Activated naive CD8-positive, alpha-beta T cell treated with anti-CD3 and anti-CD28 coated beads, Interleukin-2, amount 50 U/mL, for 24 hours (primary cell): ENCODE measurements at regions not wholly inside any gene's neighbourhood (a gene's known extent, or its start where the extent isn't known, plus 50 kb on each side); places are given as distances from the start of the nearest gene placed in this dataset.

Source experiments
- ATAC-seq: fragments of 150-1000 bp; cut with Tn5 transposase; one replicate; pipeline ENCODE4 v1.10.0; 2021
- DNase-seq: peaks from one replicate; pipeline ENCODE4 v3.0.0; 2021
- H3K27ac Mint-ChIP-seq: one replicate; pipeline ENCODE4 v1.8.0; 2021; ENCODE audit warnings: mild to moderate bottlenecking, mixed read lengths
- H3K27me3 Mint-ChIP-seq: one replicate; pipeline ENCODE4 v1.8.0; 2021; ENCODE audit warnings: mixed read lengths
- H3K36me3 Mint-ChIP-seq: one replicate; pipeline ENCODE4 v1.8.0; 2021; ENCODE audit warnings: low read depth, mixed read lengths
- H3K4me1 Mint-ChIP-seq: one replicate; pipeline ENCODE4 v1.8.0; 2021; ENCODE audit warnings: mixed read lengths
- H3K4me3 Mint-ChIP-seq: one replicate; pipeline ENCODE4 v1.8.0; 2021; ENCODE audit warnings: mild to moderate bottlenecking, moderate library complexity, mixed read lengths
- H3K9me3 Mint-ChIP-seq: one replicate; pipeline ENCODE4 v1.8.0; 2021; ENCODE audit warnings: mixed read lengths

GRCh38 chr3:25350725-25351114 lies 77.3 kb upstream of the RARB start:
- Mint-ChIP-seq H3K4me3 (no peak overlapping the region), H3K36me3 (no peaks in the 10 kb centered on the region), H3K4me1 (no peaks in the 10 kb centered on the region), H3K27ac (no peak overlapping the region), H3K9me3 (no peaks in the 10 kb centered on the region), H3K27me3 (no peaks in the 10 kb centered on the region)
- ATAC-seq (no peak), DNase-seq (no peak)

GRCh38 chr3:25354071-25354470 lies 74.0 kb upstream of the RARB start:
- no peaks in the 10 kb centered on the region for H3K27me3 Mint-ChIP-seq
- no peak overlapping the region for H3K4me3 Mint-ChIP-seq

GRCh38 chr3:25355034-25355885 lies 72.8 kb upstream of the RARB start:
- Mint-ChIP-seq H3K9me3 (peaks cover 5% of the 10 kb centered on the region), H3K36me3 (no peaks in the 10 kb centered on the region), H3K27ac (no peak overlapping the region), H3K27me3 (no peaks in the 10 kb centered on the region), H3K4me3 (no peak overlapping the region), H3K4me1 (no peaks in the 10 kb centered on the region)
- ATAC-seq (no peak), DNase-seq (no peak)

More at GRCh38 chr3:25354071-25354470, 74.0 kb upstream of the RARB start:
- no peaks in the 10 kb centered on the region for H3K36me3 Mint-ChIP-seq
- ATAC-seq (no peak), DNase-seq (no peak)
- H3K27ac Mint-ChIP-seq, result no peak overlapping the region
- peaks cover 3% of the 10 kb centered on the region for H3K9me3 Mint-ChIP-seq
- no peaks in the 10 kb centered on the region for H3K4me1 Mint-ChIP-seq

- H3K4me3 Mint-ChIP-seq, result no peak overlapping the region
- no peaks in the 10 kb centered on the region for H3K36me3 Mint-ChIP-seq
- H3K9me3 Mint-ChIP-seq, result peaks cover 5% of the 10 kb centered on the region
- H3K27ac Mint-ChIP-seq, result no peak overlapping the region
- DNase-seq (no peak), ATAC-seq (no peak)
- no peaks in the 10 kb centered on the region for H3K27me3 Mint-ChIP-seq
- no peaks in the 10 kb centered on the region for H3K4me1 Mint-ChIP-seq
Observed at GRCh38 chr3:25355998-25356397, 72.1 kb upstream of the RARB start.

- Mint-ChIP-seq H3K4me1 (no peaks in the 10 kb centered on the region), H3K27ac (no peak overlapping the region), H3K36me3 (no peaks in the 10 kb centered on the region), H3K27me3 (no peaks in the 10 kb centered on the region), H3K9me3 (peaks cover 10% of the 10 kb centered on the region), H3K4me3 (no peak overlapping the region)
- ATAC-seq, result no peak
- no peak for DNase-seq
Observed at GRCh38 chr3:25362118-25362517, 65.9 kb upstream of the RARB start.

- peaks cover 5% of the 10 kb centered on the region for H3K9me3 Mint-ChIP-seq
- no peak overlapping the region for H3K27ac Mint-ChIP-seq
- ATAC-seq (no peak), DNase-seq (no peak)
- H3K27me3 Mint-ChIP-seq, result no peaks in the 10 kb centered on the region
- no peaks in the 10 kb centered on the region for H3K36me3 Mint-ChIP-seq
- H3K4me3 Mint-ChIP-seq, result no peak overlapping the region
- H3K4me1 Mint-ChIP-seq, result no peaks in the 10 kb centered on the region
Observed at GRCh38 chr3:25365636-25366035, 62.4 kb upstream of the RARB start.

- DNase-seq (no peak), ATAC-seq (no peak)
- Mint-ChIP-seq H3K4me3 (no peak overlapping the region), H3K9me3 (peaks cover 5% of the 10 kb centered on the region), H3K27ac (no peak overlapping the region), H3K27me3 (no peaks in the 10 kb centered on the region), H3K4me1 (no peaks in the 10 kb centered on the region), H3K36me3 (no peaks in the 10 kb centered on the region)
Observed at GRCh38 chr3:25367025-25367424, 61.0 kb upstream of the RARB start.

- no peaks in the 10 kb centered on the region for H3K36me3 Mint-ChIP-seq
- no peaks in the 10 kb centered on the region for H3K4me1 Mint-ChIP-seq
- no peak for DNase-seq
- no peak overlapping the region for H3K27ac Mint-ChIP-seq
- no peaks in the 10 kb centered on the region for H3K27me3 Mint-ChIP-seq
- peaks cover 6% of the 10 kb centered on the region for H3K9me3 Mint-ChIP-seq
- no peak for ATAC-seq
- no peak overlapping the region for H3K4me3 Mint-ChIP-seq
Observed at GRCh38 chr3:25372167-25372566, 55.9 kb upstream of the RARB start.

GRCh38 chr3:25376340-25376739 lies 51.7 kb upstream of the RARB start:
- no peaks in the 10 kb centered on the region for H3K4me1 Mint-ChIP-seq

GRCh38 chr3:25377042-25377441 lies 51.0 kb upstream of the RARB start:
- Mint-ChIP-seq H3K4me3 (no peak overlapping the region), H3K36me3 (no peaks in the 10 kb centered on the region), H3K27ac (no peak overlapping the region), H3K4me1 (no peaks in the 10 kb centered on the region), H3K9me3 (peaks cover 6% of the 10 kb centered on the region), H3K27me3 (no peaks in the 10 kb centered on the region)
- DNase-seq (no peak), ATAC-seq (no peak)

More at GRCh38 chr3:25376340-25376739, 51.7 kb upstream of the RARB start:
- Mint-ChIP-seq H3K9me3 (peaks cover 6% of the 10 kb centered on the region), H3K27me3 (no peaks in the 10 kb centered on the region), H3K27ac (no peak overlapping the region), H3K36me3 (no peaks in the 10 kb centered on the region), H3K4me3 (no peak overlapping the region)
- DNase-seq (no peak), ATAC-seq (no peak)
